Peyer's patch (tissue), 4 donors: ENCODE measurements at regions not wholly inside any gene's neighbourhood (a gene's known extent, or its start where the extent isn't known, plus 50 kb on each side); places are given as distances from the start of the nearest gene placed in this dataset.

Source experiments
- CTCF ChIP-seq, 6 experiments: fragments of 450-650 bp in 4 of 6; fragments of 200-600 bp in 2 of 6; sonication (generic) in 1 of 6; IDR thresholded peaks; one replicate each; pipeline ENCODE4 v1.5.1; 2017 to 2019; ENCODE audit warnings: antibody characterized with exemption in 6 of 6, mild to moderate bottlenecking in 3 of 6, moderate library complexity in 1 of 6
- POLR2A ChIP-seq, 2 donors: fragments of 450-650 bp; IDR thresholded peaks; one replicate each; pipeline ENCODE4 v1.5.1; 2017; ENCODE audit warnings: antibody characterized with exemption in 2 of 2, mild to moderate bottlenecking in 2 of 2, moderate library complexity in 2 of 2

- TF ChIP-seq CTCF (IDR thresholded peaks at IDR 0.05) (no peak), POLR2A (IDR thresholded peaks at IDR 0.05) (no peak)
These were observed 62.9 kb upstream of the SYT6 start for GRCh38 chr1:114216431-114217173.
